H9 (cell line): ENCODE measurements at regions not wholly inside any gene's neighbourhood (a gene's known extent, or its start where the extent isn't known, plus 50 kb on each side); places are given as distances from the start of the nearest gene placed in this dataset.
A peak's percentile ranks its signal among the peaks of the same experiment; 100 is the strongest.
"Not testable (repeated sequence)": the region's sequence is repeated elsewhere in the genome, so short reads cannot be mapped to it uniquely, and the experiment has no call there.

Experiments
- DNase-seq: peaks from one replicate; pipeline ENCODE4 v3.0.0-alpha.2; 2017
- H2AFZ ChIP-seq: one replicate; pipeline ENCODE4 v1.6.1; 2013; ENCODE audit warnings: mild to moderate bottlenecking, low read length, control low read depth, moderate library complexity
- H2AK5ac ChIP-seq: 2 replicates; pipeline ENCODE4 v1.6.1; 2013; ENCODE audit warnings: low read length, control low read depth, mixed read lengths; ENCODE audit not compliant: insufficient read length
- H2BK120ac ChIP-seq: one replicate; pipeline ENCODE4 v1.6.1; 2013; ENCODE audit warnings: low read depth, mild to moderate bottlenecking, low read length, control low read depth, inconsistent platforms; ENCODE audit not compliant: poor library complexity, severe bottlenecking
- H2BK12ac ChIP-seq: 2 replicates; pipeline ENCODE4 v1.6.1; 2013; ENCODE audit warnings: low read length, control low read depth, mixed read lengths, low read depth; ENCODE audit not compliant: insufficient read length
- H2BK15ac ChIP-seq: 2 replicates; pipeline ENCODE4 v1.6.1; 2013; ENCODE audit warnings: low read depth, low read length, control low read depth
- H2BK20ac ChIP-seq: one replicate; pipeline ENCODE4 v1.6.1; 2013; ENCODE audit warnings: low read depth, mild to moderate bottlenecking, low read length, control low read depth, inconsistent platforms; ENCODE audit not compliant: poor library complexity, severe bottlenecking
- H2BK5ac ChIP-seq: 2 replicates; pipeline ENCODE4 v1.6.1; 2013; ENCODE audit warnings: low read length, control low read depth, mixed read lengths; ENCODE audit not compliant: insufficient read length
- H3K14ac ChIP-seq: 2 replicates; pipeline ENCODE4 v1.6.1; 2013; ENCODE audit warnings: low read length, control low read depth; ENCODE audit not compliant: insufficient read depth
- H3K18ac ChIP-seq: 2 replicates; pipeline ENCODE4 v1.6.1; 2013; ENCODE audit warnings: low read depth, mild to moderate bottlenecking, mixed read lengths, low read length, control low read depth; ENCODE audit not compliant: insufficient read length
- H3K23ac ChIP-seq: 2 replicates; pipeline ENCODE4 v1.6.1; 2013; ENCODE audit warnings: low read length, control low read depth, mixed read lengths, low read depth; ENCODE audit not compliant: insufficient read length
- H3K23me2 ChIP-seq: 2 replicates; pipeline ENCODE4 v1.6.1; 2013; ENCODE audit warnings: low read depth, mild to moderate bottlenecking, mixed read lengths, low read length, control low read depth; ENCODE audit not compliant: insufficient read length, poor library complexity, severe bottlenecking
- H3K27ac ChIP-seq: 2 replicates; pipeline ENCODE4 v1.5.1; 2013; ENCODE audit warnings: low read length, control low read depth, mixed read lengths, low read depth; ENCODE audit not compliant: insufficient read length
- H3K27me3 ChIP-seq: 2 replicates; pipeline ENCODE4 v1.6.1; 2013; ENCODE audit warnings: low read length, control low read depth, inconsistent platforms; ENCODE audit not compliant: insufficient read depth
- H3K4ac ChIP-seq: 2 replicates; pipeline ENCODE4 v1.6.1; 2013; ENCODE audit warnings: low read depth, mild to moderate bottlenecking, control low read depth, inconsistent platforms, low read length, moderate library complexity
- H3K4me1 ChIP-seq: 2 replicates; pipeline ENCODE4 v1.6.1; 2013; ENCODE audit warnings: low read length, control low read depth, inconsistent platforms; ENCODE audit not compliant: insufficient read depth
- H3K4me2 ChIP-seq: 2 replicates; pipeline ENCODE4 v1.6.1; 2013; ENCODE audit warnings: low read length, control low read depth, mixed read lengths; ENCODE audit not compliant: insufficient read length, insufficient read depth
- H3K56ac ChIP-seq: 2 replicates; pipeline ENCODE4 v1.6.1; 2013; ENCODE audit warnings: low read depth, mild to moderate bottlenecking, mixed read lengths, low read length, control low read depth; ENCODE audit not compliant: insufficient read length
- H3K79me1 ChIP-seq: 2 replicates; pipeline ENCODE4 v1.6.1; 2013; ENCODE audit warnings: low read depth, mild to moderate bottlenecking, moderate library complexity, low read length, control low read depth, inconsistent platforms; ENCODE audit not compliant: insufficient read depth, poor library complexity, severe bottlenecking
- H3K79me2 ChIP-seq: 2 replicates; pipeline ENCODE4 v1.6.1; 2013; ENCODE audit warnings: low read length, control low read depth, inconsistent platforms; ENCODE audit not compliant: insufficient read depth
- H3K9ac ChIP-seq: 2 replicates; pipeline ENCODE4 v1.6.1; 2013; ENCODE audit warnings: low read length, control low read depth, mixed read lengths; ENCODE audit not compliant: insufficient read length; ENCODE audit errors: extremely low read depth
- H3K9me3 ChIP-seq: one replicate; pipeline ENCODE4 v1.6.1; 2013; ENCODE audit warnings: low read depth, low read length, inconsistent platforms; ENCODE audit not compliant: control insufficient read depth
- H3T11ph ChIP-seq: one replicate; pipeline ENCODE4 v1.6.1; 2013; ENCODE audit warnings: mild to moderate bottlenecking, low read length, control low read depth, inconsistent platforms
- H4K20me1 ChIP-seq: one replicate; pipeline ENCODE4 v1.6.1; 2013; ENCODE audit not compliant: control insufficient read depth, insufficient read length, insufficient read depth
- H4K5ac ChIP-seq: 2 replicates; pipeline ENCODE4 v1.6.1; 2013; ENCODE audit warnings: low read depth, mild to moderate bottlenecking, mixed read lengths, low read length, control low read depth; ENCODE audit not compliant: insufficient read length
- H4K8ac ChIP-seq: replicated peaks from 2 replicates; pipeline ENCODE4 v1.6.1; 2013; ENCODE audit warnings: low read length, control low read depth, mixed read lengths, low read depth; ENCODE audit not compliant: insufficient read length
- H4K91ac ChIP-seq: 2 replicates; pipeline ENCODE4 v1.6.1; 2013; ENCODE audit warnings: low read depth, mild to moderate bottlenecking, moderate library complexity, mixed read lengths, low read length, control low read depth; ENCODE audit not compliant: insufficient read length
- H3K27ac Mint-ChIP-seq, 3 experiments: 2 replicates in 2 of 3; 3 replicates in 1 of 3; pipeline ENCODE4 v1.8.0; 2020 to 2021; ENCODE audit warnings: mixed read lengths in 3 of 3, mild to moderate bottlenecking in 1 of 3, moderate library complexity in 1 of 3
- H3K27me3 Mint-ChIP-seq: 2 replicates; pipeline ENCODE4 v1.8.0; 2021; ENCODE audit warnings: low read depth, mild to moderate bottlenecking, moderate library complexity, mixed read lengths
- H3K36me3 Mint-ChIP-seq, 3 experiments: 2 replicates in 2 of 3; 3 replicates in 1 of 3; pipeline ENCODE4 v1.8.0; 2020 to 2021; ENCODE audit warnings: low read depth in 3 of 3, mixed read lengths in 3 of 3; ENCODE audit not compliant: insufficient read depth in 1 of 3
- H3K4me1 Mint-ChIP-seq, 2 experiments: 2 replicates each; pipeline ENCODE4 v1.8.0; 2020; ENCODE audit warnings: mixed read lengths in 2 of 2
- H3K4me3 Mint-ChIP-seq, 2 experiments: 2 replicates in 1 of 2; 3 replicates in 1 of 2; pipeline ENCODE4 v1.8.0; 2020 to 2021; ENCODE audit warnings: mild to moderate bottlenecking in 2 of 2, mixed read lengths in 2 of 2, moderate library complexity in 1 of 2
- H3K9me3 Mint-ChIP-seq, 2 experiments: 2 replicates in 1 of 2; 3 replicates in 1 of 2; pipeline ENCODE4 v1.8.0; 2020; ENCODE audit warnings: mild to moderate bottlenecking in 2 of 2, mixed read lengths in 2 of 2, moderate library complexity in 1 of 2
- WGBS: extraction: QIAGEN DNeasy Blood & Tissue Kit; methylation state at CpG from one replicate; pipeline ENCODE4 v1.1.7; 2013; ENCODE audit warnings: missing lambda C conversion rate, low lambda C conversion rate, mixed read lengths; ENCODE audit not compliant: insufficient read length; ENCODE audit errors: extremely low coverage; 5-methylcytosine and 5-hydroxymethylcytosine counted together

GRCh38 chr2:66243809-66244208, 191.1 kb upstream of the MEIS1 start:
- no CpG with 5 or more reads among the region's 5 CpGs for WGBS

GRCh38 chr2:66242888-66243287, 192.0 kb upstream of the MEIS1 start:
- H2BK12ac ChIP-seq, H3K56ac ChIP-seq, H3K36me3 Mint-ChIP-seq, H2BK20ac ChIP-seq, H3K4me3 Mint-ChIP-seq, H3K27me3 Mint-ChIP-seq, H4K91ac ChIP-seq, DNase-seq, H2BK120ac ChIP-seq, H4K20me1 ChIP-seq, H3K4me1 ChIP-seq, H3K4me2 ChIP-seq, H3K79me1 ChIP-seq, H3K23ac ChIP-seq, H2BK15ac ChIP-seq, H3K14ac ChIP-seq, H3T11ph ChIP-seq, H3K4ac ChIP-seq, H2AFZ ChIP-seq, H3K18ac ChIP-seq, H2BK5ac ChIP-seq, H2AK5ac ChIP-seq, H3K27ac ChIP-seq, H4K5ac ChIP-seq, H3K23me2 ChIP-seq, H4K8ac ChIP-seq, H3K79me2 ChIP-seq, H3K9me3 Mint-ChIP-seq, H3K27ac Mint-ChIP-seq, H3K9ac ChIP-seq, H3K27me3 ChIP-seq, H3K9me3 ChIP-seq: not testable (repeated sequence)
- no CpG with 5 or more reads among the region's 1 CpG for WGBS
- peaks cover 31 to 41% of the 10 kb centered on the region in 2 experiments for H3K4me1 Mint-ChIP-seq

More at GRCh38 chr2:66243809-66244208, 191.1 kb upstream of the MEIS1 start:
- H2AFZ ChIP-seq, H3T11ph ChIP-seq, H3K79me2 ChIP-seq, H2BK12ac ChIP-seq, H3K23ac ChIP-seq, H3K4me1 ChIP-seq, H3K9ac ChIP-seq, H3K14ac ChIP-seq, H3K4ac ChIP-seq, H2AK5ac ChIP-seq, H3K9me3 Mint-ChIP-seq, H3K36me3 Mint-ChIP-seq, H3K27me3 Mint-ChIP-seq, H4K5ac ChIP-seq, H3K27ac ChIP-seq, H3K18ac ChIP-seq, H2BK20ac ChIP-seq, H2BK15ac ChIP-seq, H3K4me2 ChIP-seq, H3K9me3 ChIP-seq, H3K79me1 ChIP-seq, H3K27me3 ChIP-seq, H4K8ac ChIP-seq, H3K56ac ChIP-seq, H4K20me1 ChIP-seq, H2BK5ac ChIP-seq, H4K91ac ChIP-seq, H2BK120ac ChIP-seq, H3K23me2 ChIP-seq: not testable (repeated sequence)
- peak overlapping the region; percentile 34 to 46; a peak in 3 of 5 replicates for H3K4me3 Mint-ChIP-seq
- DNase-seq, result peak; percentile 59
- H3K27ac Mint-ChIP-seq, result peak overlapping the region in 1 of 3 experiments; percentile 52; a peak in 2 of 7 replicates
- peaks cover 37 to 43% of the 10 kb centered on the region in 2 experiments for H3K4me1 Mint-ChIP-seq
